Uterus (tissue), 2 donors: ENCODE measurements at regions not wholly inside any gene's neighbourhood (a gene's known extent, or its start where the extent isn't known, plus 50 kb on each side); places are given as distances from the start of the nearest gene placed in this dataset.

Experiments
- POLR2A ChIP-seq, 2 donors: fragments of 450-650 bp; IDR thresholded peaks; one replicate each; pipeline ENCODE4 v1.6.1; 2016; ENCODE audit warnings: antibody characterized with exemption in 2 of 2, mild to moderate bottlenecking in 1 of 2, moderate library complexity in 1 of 2
- TF ChIP-seq, protein P1 (sequence below), 4 experiments: fragments of 200-600 bp in 2 of 4; fragments of 450-650 bp in 2 of 4; sonication (generic) in 2 of 4; IDR thresholded peaks; one replicate each; pipeline ENCODE4 v1.5.1; 2016 to 2019; ENCODE audit warnings: antibody characterized with exemption in 4 of 4, mild to moderate bottlenecking in 2 of 4, moderate library complexity in 1 of 4

DNA sequence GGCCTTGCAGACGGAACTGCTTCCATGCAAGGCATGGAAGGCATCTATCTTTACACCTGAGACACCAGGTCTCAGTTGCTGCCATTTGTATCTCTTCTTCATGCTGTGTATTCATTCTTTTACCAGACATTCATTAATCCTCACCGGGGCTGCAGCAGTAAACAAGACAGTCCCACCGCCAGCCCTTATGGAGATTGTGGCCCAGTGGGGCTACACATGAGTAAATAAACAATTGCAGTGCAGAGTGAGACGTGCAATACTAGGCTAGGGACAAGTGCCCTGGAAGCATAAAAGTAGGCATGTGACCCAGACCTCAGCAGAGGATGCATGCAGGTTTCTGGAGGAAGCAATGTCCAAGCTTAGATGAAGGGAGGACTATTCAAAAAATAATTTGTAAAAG lies 497.6 kb upstream of the KLHL29 start:
- TF ChIP-seq, protein P1, sequence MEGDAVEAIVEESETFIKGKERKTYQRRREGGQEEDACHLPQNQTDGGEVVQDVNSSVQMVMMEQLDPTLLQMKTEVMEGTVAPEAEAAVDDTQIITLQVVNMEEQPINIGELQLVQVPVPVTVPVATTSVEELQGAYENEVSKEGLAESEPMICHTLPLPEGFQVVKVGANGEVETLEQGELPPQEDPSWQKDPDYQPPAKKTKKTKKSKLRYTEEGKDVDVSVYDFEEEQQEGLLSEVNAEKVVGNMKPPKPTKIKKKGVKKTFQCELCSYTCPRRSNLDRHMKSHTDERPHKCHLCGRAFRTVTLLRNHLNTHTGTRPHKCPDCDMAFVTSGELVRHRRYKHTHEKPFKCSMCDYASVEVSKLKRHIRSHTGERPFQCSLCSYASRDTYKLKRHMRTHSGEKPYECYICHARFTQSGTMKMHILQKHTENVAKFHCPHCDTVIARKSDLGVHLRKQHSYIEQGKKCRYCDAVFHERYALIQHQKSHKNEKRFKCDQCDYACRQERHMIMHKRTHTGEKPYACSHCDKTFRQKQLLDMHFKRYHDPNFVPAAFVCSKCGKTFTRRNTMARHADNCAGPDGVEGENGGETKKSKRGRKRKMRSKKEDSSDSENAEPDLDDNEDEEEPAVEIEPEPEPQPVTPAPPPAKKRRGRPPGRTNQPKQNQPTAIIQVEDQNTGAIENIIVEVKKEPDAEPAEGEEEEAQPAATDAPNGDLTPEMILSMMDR (IDR thresholded peaks at IDR 0.05), result no peak
- no peak for TF ChIP-seq POLR2A (IDR thresholded peaks at IDR 0.05)
